ENCODE measurements at regions not wholly inside any gene's neighbourhood (a gene's known extent, or its start where the extent isn't known, plus 50 kb on each side); places are given as distances from the start of the nearest gene placed in this dataset.

DNA sequence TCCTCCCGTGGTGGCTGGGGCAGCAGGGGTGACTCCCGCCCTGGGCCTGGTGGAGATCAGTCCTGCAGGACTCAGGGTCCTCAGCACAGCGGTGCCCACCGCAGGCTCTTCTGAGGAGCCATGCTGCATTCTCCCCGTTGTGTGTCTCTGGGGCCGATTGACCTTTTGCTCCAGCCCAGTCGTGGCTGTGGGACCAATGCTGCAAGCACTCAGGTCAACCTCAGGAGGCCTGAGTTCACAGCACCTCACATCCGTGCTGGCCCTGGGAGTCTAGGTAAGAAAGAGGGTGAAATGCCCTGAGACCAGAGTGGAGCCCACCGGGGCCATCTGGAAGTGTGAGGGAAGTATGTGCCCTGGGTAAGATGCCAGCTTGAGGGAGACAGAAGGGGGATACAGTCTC, 316.1 kb upstream of the B3GAT1 start:
- peaks cover 5% of the 10 kb centered on the region for H4K20me1 ChIP-seq (ENCODE audit: low read depth)
- peaks cover 32% of the 10 kb centered on the region for H3K27me3 Mint-ChIP-seq (ENCODE audit: insufficient read depth, low read depth)
- no peaks in the 10 kb centered on the region for H3K27me3 ChIP-seq
- H3K4me2 ChIP-seq = peak overlapping the region; percentile 12
- H3K9ac ChIP-seq = no peak overlapping the region
- no peaks in the 10 kb centered on the region for H3K79me2 ChIP-seq (ENCODE audit: low read depth)
- no peaks in the 10 kb centered on the region for H3K36me3 Mint-ChIP-seq
- H3K4me3 ChIP-seq = no peak overlapping the region
- no peak overlapping the region for H3K27ac ChIP-seq
- no peaks in the 10 kb centered on the region for H3K9me3 ChIP-seq (ENCODE audit: low read depth)
- no peak overlapping the region for H2AFZ ChIP-seq (replicated peaks)
- H3K9me3 Mint-ChIP-seq = no peaks in the 10 kb centered on the region
- H3K4me1 Mint-ChIP-seq = peaks cover 84% of the 10 kb centered on the region
- peak overlapping the region; percentile 76 for H3K27ac Mint-ChIP-seq
- H3F3A ChIP-seq (ENCODE audit: low read depth) = peaks cover 25% of the 10 kb centered on the region
- no peaks in the 10 kb centered on the region for H3K36me3 ChIP-seq
- no peak for TF ChIP-seq EZH2 (IDR thresholded peaks at IDR 0.05)
- TF ChIP-seq CTCF (IDR thresholded peaks at IDR 0.05) = no peak
- TF ChIP-seq EZH2phosphoT487 (IDR thresholded peaks at IDR 0.05) = no peak
- no peak for DNase-seq (ENCODE audit: low spot score)
- H3K4me1 ChIP-seq = peaks cover 39% of the 10 kb centered on the region
- H3K4me3 Mint-ChIP-seq = no peak overlapping the region

- Histone ChIP-seq H3K4me3 (no peak overlapping the region), H3K9me3 (ENCODE audit: low read depth) (no peaks in the 10 kb centered on the region), H3K4me1 (peaks cover 35% of the 10 kb centered on the region), H3K9ac (no peak overlapping the region), H4K20me1 (ENCODE audit: low read depth) (peaks cover 5% of the 10 kb centered on the region), H2AFZ (replicated peaks) (no peak overlapping the region), H3K4me2 (peak overlapping the region; percentile 12), H3F3A (ENCODE audit: low read depth) (peaks cover 25% of the 10 kb centered on the region), H3K27me3 (no peaks in the 10 kb centered on the region), H3K36me3 (no peaks in the 10 kb centered on the region), H3K27ac (no peak overlapping the region), H3K79me2 (ENCODE audit: low read depth) (no peaks in the 10 kb centered on the region)
- no peaks in the 10 kb centered on the region for H3K36me3 Mint-ChIP-seq
- H3K9me3 Mint-ChIP-seq = no peaks in the 10 kb centered on the region
- no peak for TF ChIP-seq CTCF (IDR thresholded peaks at IDR 0.05)
- TF ChIP-seq EZH2phosphoT487 (IDR thresholded peaks at IDR 0.05) = no peak
- no peak for TF ChIP-seq EZH2 (IDR thresholded peaks at IDR 0.05)
- no peak overlapping the region for H3K4me3 Mint-ChIP-seq
- H3K4me1 Mint-ChIP-seq = peaks cover 80% of the 10 kb centered on the region
- peaks cover 32% of the 10 kb centered on the region for H3K27me3 Mint-ChIP-seq (ENCODE audit: insufficient read depth, low read depth)
- no peak for DNase-seq (ENCODE audit: low spot score)
- H3K27ac Mint-ChIP-seq = peak overlapping the region; percentile 81
These were observed 315.6 kb upstream of the B3GAT1 start for GRCh38 chr11:134727636-134728035.

DNA sequence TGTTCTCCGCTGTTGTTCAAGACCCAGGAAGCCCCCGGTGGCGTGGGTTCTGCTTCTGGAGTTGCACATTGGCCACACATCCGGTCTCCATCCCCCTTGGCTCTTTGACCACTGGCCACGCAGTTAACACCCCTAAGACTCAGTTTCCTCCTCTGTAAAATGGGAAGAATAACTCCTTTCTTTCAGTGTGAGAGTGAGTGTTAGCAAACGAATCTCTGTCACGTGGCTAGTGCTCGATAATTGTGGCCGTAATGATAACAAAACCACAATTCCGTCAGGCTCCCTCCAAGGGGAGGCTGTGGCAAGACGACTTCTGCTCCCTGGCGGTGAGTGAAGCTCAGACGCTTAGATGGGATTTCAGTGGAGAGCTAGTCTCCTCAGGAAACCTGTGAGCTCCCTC, 315.2 kb upstream of the B3GAT1 start:
- H3K4me1 Mint-ChIP-seq = peaks cover 76% of the 10 kb centered on the region
- no peak overlapping the region for H3K27ac ChIP-seq
- H4K20me1 ChIP-seq (ENCODE audit: low read depth) = peaks cover 5% of the 10 kb centered on the region
- H3K27me3 ChIP-seq = no peaks in the 10 kb centered on the region
- no peak overlapping the region for H2AFZ ChIP-seq (replicated peaks)
- H3K4me1 ChIP-seq = peaks cover 31% of the 10 kb centered on the region
- peaks cover 28% of the 10 kb centered on the region for H3K27me3 Mint-ChIP-seq (ENCODE audit: insufficient read depth, low read depth)
- no peak for DNase-seq (ENCODE audit: low spot score)
- TF ChIP-seq EZH2 (IDR thresholded peaks at IDR 0.05) = no peak
- TF ChIP-seq EZH2phosphoT487 (IDR thresholded peaks at IDR 0.05) = no peak
- no peak for TF ChIP-seq CTCF (IDR thresholded peaks at IDR 0.05)
- no peaks in the 10 kb centered on the region for H3K9me3 ChIP-seq (ENCODE audit: low read depth)
- H3K36me3 ChIP-seq = no peaks in the 10 kb centered on the region
- no peaks in the 10 kb centered on the region for H3K9me3 Mint-ChIP-seq
- no peak overlapping the region for H3K4me3 ChIP-seq
- H3K79me2 ChIP-seq (ENCODE audit: low read depth) = no peaks in the 10 kb centered on the region
- H3K36me3 Mint-ChIP-seq = no peaks in the 10 kb centered on the region
- H3K4me2 ChIP-seq = no peak overlapping the region
- H3F3A ChIP-seq (ENCODE audit: low read depth) = peaks cover 23% of the 10 kb centered on the region
- H3K4me3 Mint-ChIP-seq = peak overlapping the region; percentile 18
- H3K27ac Mint-ChIP-seq = peak overlapping the region; percentile 81
- no peak overlapping the region for H3K9ac ChIP-seq
